Hematopoietic multipotent progenitor cell treated with erythropoietin and hydrocortisone succinate and interleukin-3 and kit ligand, for 4 days (in vitro differentiated cells): ENCODE measurements at regions not wholly inside any gene's neighbourhood (a gene's known extent, or its start where the extent isn't known, plus 50 kb on each side); places are given as distances from the start of the nearest gene placed in this dataset.

Source experiments
- DNase-seq: peaks from one replicate; pipeline ENCODE4 v3.0.0-alpha.2; 2015

GRCh38 chr5:133760532-133760931, 148.2 kb upstream of the FSTL4 start:
- no peak for DNase-seq

GRCh38 chr5:133758641-133759040, 146.3 kb upstream of the FSTL4 start:
- peak; percentile 34 for DNase-seq

GRCh38 chr5:133757396-133757945, 145.1 kb upstream of the FSTL4 start:
- DNase-seq, result no peak

DNA sequence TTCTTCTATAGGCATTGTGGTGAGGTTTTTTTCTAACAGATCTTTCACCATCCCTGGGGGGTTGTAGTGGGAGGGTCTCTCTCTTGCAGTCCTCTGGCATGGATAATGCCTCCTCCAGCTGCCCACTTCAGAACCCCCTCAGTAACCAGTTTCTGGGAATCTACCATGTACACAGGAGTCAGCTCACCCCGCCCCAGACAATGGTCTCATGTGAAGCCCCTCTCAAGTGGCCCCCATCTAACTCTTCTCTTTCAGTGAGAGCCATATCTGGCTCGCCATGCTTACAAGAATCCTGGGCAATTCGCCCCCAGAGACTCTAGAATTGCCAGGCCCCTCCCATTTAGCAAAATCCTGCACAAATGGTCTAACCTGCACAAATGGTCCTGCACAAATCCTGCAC, 144.4 kb upstream of the FSTL4 start:
- DNase-seq, result no peak

GRCh38 chr5:133756036-133756435, 143.7 kb upstream of the FSTL4 start:
- no peak for DNase-seq

DNA sequence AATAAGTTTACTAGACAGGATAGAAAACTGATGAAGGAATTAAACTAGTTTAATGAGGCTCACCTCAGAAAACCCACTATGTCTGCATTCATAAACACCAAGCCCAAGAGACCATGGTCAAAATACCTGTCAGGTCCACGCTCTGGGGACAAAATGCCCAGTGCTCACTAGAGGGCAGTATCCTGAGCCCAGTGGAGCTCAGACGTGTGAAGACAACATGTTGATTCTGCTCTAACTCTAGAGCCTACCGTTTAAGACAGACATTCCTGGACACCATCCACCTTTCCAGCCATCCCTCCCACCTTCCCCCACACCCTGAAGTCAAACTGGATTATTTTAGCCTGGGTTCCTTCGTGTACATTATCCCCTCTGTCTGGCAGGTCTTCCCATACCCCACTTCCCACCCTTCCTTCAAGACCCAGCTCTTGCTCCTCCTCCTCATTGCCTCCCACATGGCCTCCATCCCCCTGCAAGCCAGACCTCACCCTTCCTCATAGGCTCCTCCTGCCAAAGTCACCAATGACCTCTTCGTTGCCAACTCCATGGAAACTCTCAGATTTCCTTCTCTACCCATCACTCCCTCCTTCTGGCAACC, 142.3 kb upstream of the FSTL4 start:
- peak; percentile 61 for DNase-seq

DNA sequence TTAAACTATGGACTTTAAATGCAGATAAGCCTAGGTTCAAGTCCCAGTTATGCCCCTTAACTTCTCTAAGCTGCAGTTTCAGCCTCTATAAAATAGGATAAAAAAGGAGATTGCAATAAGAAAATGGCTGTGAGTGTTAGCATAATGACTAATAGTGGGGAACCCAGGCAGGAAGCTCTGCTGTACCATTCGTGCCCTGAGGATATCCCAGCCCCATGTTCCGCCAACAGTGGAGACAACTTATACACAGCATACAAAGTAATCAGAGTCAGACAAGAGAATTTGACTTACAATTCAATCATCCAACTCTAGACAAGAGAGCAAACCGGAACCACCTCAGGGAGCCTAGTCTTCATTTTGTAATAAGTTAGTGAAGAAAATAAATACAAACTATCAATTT, 141.5 kb upstream of the FSTL4 start:
- DNase-seq, result no peak

DNA sequence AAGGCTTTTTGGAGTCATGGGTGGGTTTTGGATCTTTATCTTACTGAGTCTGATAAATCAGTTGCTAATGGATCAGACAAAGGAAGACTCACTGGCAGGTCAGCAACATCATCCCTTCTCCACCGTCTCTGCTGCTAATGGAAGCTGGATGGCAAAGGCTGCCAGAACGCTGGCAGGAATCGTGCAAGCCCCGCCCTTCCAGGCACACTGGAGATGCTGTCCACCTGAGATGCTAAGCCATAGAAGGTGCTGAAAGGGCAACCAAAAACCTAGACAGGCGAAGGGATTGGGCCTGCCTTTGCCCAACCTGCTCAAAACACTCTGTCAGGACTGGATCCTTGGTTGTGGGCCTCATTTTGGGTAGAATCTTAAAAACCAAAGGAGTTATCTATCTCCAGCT, 139.5 kb upstream of the FSTL4 start:
- no peak for DNase-seq

DNA sequence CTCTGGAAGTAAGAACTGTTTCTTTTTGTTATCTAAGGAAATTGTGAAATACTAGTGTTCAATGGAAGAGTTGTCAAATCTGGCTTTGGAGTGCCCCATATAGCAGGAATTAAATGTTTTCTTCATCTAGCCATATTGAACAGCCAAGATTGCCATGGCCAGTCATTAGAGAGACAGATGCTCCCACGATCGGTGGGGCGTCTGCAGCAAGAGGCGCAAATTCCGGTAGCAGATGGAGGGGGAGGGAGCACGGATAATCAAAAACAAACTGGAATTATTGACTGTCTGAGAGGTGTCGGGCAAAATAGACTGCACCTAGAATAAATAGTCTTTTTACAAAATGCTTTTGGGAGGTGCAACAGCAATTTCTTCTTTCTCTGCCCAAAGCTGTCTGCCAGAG, 139.1 kb upstream of the FSTL4 start:
- no peak for DNase-seq

DNA sequence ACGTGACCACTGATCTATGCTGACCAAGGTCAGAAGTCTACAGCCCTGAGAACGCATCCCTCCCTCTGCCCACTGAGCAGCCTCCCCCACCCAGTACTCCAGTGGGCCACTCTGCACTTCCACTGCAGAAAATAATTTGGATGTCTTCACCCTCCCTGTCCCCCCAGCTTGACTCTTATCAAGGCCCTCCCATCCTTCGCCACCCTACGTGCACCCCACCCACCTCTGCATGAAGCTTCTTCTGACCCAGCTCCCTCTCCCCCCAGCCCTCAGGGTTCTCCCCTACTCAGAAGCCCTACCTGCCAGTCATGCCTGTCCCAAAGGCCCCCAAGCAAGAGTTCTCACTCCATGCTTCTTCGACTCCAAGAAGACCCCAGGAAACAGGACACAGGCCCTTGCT, 138.5 kb upstream of the FSTL4 start:
- no peak for DNase-seq

DNA sequence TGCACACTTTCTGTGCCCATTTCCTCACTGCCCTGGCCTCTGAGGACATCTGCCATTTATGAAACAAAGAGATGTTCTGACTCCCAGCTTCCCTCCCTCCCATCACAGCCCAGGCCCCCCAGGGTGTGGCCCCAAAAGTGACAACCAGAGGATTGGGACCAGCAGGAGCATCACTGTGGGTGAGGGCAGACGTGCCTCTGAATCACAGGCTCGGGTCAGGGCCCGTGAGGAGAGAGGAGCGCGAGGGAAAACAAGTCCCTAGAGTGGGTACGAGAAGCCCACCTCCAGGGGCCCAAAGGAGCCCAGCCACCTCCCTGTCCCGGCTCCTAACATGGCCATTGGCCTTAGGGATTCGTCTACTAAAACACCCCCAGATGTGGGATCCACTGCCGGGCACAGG, 138.0 kb upstream of the FSTL4 start:
- DNase-seq, result no peak

GRCh38 chr5:133749331-133749985, 137.1 kb upstream of the FSTL4 start:
- DNase-seq, result no peak

- peak; percentile 50 for DNase-seq
Measured at GRCh38 chr5:133746834-133747233, 134.5 kb upstream of the FSTL4 start.

- DNase-seq, result no peak
Measured at GRCh38 chr5:133744960-133745308, 132.6 kb upstream of the FSTL4 start.

DNA sequence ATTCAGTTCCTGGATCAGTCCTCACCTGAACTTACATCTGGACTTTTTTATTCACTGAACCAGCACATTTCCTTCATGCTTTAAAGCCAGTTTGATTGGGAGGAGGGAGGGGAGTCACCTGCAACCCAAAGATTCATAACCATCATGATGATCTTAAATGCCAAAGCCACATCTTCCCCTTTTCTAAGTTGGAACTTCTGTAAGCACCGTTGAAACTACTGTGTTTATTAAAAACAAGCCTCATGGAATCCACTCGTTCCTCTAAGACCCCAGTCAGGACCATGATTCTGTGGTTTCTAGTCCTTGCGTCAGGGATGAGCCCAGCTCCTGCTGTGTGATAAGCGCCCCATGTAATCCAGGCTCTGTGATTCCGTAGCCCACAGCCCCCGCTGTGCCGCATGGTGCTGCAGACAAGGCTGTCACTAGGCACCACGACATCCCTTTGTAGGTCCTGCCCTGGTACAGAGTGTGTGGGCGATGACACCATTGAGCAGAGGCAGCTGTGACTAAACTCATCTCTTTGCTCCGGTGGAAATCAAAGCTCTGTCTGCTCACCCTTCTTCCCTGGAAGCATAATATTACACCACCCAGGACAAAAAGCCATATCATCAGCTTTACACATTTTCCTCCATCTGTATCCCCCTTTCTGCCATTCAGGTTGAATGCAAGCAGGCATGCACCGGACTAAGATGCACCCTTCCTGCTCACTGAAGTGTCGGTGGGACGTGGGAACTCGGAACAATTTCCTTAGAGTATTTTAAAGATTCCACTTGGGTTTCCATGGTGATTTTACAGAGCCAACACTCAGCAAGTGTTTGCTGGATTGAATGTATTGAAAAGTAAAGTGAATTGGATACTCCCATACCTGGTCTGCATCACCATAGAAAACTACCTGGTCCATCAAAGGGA, 132.0 kb upstream of the FSTL4 start:
- peak; percentile 10 for DNase-seq

- no peak for DNase-seq
Measured at GRCh38 chr5:133742431-133742988, 130.2 kb upstream of the FSTL4 start.

- DNase-seq, result no peak
Measured at GRCh38 chr5:133741818-133742355, 129.5 kb upstream of the FSTL4 start.

GRCh38 chr5:133741396-133741795, 129.1 kb upstream of the FSTL4 start:
- no peak for DNase-seq

GRCh38 chr5:133739181-133739780, 126.9 kb upstream of the FSTL4 start:
- DNase-seq, result no peak

GRCh38 chr5:133738271-133738670, 125.9 kb upstream of the FSTL4 start:
- DNase-seq, result no peak

GRCh38 chr5:133736512-133736911, 124.2 kb upstream of the FSTL4 start:
- DNase-seq, result no peak

- DNase-seq, result no peak
Measured at GRCh38 chr5:133735346-133735745, 123.0 kb upstream of the FSTL4 start.

GRCh38 chr5:133734916-133735315, 122.6 kb upstream of the FSTL4 start:
- no peak for DNase-seq
